NCI-H187 (cell line): ENCODE measurements at regions not wholly inside any gene's neighbourhood (a gene's known extent, or its start where the extent isn't known, plus 50 kb on each side); places are given as distances from the start of the nearest gene placed in this dataset.
A peak's percentile ranks its signal among the peaks of the same experiment; 100 is the strongest.

ENCODE experiments used
- DNase-seq, 2 experiments: peaks; one replicate each; lab custom pipeline; 2025; lab: John Stamatoyannopoulos, UW

DNA sequence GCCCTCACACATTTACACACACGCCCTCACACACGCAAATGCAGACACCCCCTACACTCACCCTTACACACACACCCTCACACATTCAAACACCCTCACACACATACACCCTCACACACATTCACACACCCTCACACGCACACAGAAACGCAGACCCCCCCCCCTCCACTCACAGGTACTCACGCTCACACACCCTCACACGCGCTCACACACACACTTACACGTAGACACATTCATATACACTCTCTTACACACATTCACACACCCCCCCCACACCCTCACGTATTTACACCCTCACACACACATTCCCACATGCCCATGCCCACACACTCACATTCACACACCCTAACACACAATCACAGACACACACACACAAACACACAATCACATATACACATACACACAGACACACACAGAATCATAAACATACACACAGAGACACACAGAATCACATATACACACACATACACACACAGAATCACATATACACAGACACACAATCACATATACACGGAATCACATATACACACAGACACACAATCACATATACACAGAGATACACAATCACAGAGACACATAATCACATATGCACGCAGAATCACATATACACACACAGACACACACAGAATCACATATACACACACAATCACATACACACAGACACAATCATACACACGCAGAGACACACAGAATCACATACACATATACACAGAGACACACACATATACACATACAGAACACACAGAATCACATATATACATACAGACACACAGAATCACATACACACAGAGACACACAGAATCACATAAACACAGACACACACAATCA lies 250.1 kb upstream of the RPL38 start:
- DNase-seq: no peak

GRCh38 chr17:73954951-73955350 lies 248.5 kb upstream of the RPL38 start:
- DNase-seq: no peak

DNA sequence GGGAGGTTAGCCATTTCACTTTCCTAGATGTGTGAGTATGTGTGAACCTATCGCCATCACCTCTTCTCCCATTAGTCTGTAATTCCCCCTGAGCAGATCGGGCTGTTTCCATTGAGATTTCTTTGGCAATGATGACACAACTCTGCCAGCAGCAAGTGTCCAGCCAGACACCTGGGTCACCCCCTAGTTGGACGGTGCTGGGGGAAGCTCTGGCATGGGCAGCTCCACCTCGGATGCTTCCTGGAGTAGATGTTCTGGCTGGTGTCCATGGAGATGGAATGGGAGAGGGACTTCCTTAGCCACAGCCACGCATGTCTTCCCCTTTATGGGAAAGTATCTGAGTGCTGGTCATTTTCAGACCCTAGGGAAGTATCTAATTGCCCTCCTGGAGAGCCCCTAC lies 247.9 kb upstream of the RPL38 start:
- no peak for DNase-seq

- DNase-seq: no peak
Measured at GRCh38 chr17:73956169-73956568, 247.3 kb upstream of the RPL38 start.

GRCh38 chr17:73956595-73957465 lies 246.6 kb upstream of the RPL38 start:
- DNase-seq: peak in 1 of 2 experiments; percentile 32

- no peak for DNase-seq
Measured at GRCh38 chr17:73957564-73957963, 245.9 kb upstream of the RPL38 start.

GRCh38 chr17:73958453-73958852 lies 245.0 kb upstream of the RPL38 start:
- DNase-seq: no peak

- no peak for DNase-seq
Measured at GRCh38 chr17:73960469-73960868, 243.0 kb upstream of the RPL38 start.

DNA sequence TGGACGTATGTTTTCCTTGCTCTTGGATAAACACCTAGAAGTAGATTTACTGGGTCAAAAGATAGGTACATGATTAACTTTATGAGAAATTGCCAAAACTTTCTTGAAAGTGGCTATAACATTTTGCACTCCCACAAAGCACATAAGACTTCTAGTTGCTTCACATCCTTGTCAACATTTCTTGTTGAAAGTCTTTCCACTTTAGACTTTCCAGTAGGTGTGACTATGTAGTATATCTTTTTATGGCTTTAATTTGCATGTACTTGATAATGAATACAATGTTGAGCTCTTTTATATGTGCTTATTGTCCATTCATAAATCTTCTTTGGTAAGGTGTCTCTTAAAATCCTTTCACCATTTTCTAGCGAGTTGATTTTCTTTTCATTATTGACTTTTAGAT lies 241.2 kb upstream of the RPL38 start:
- DNase-seq: no peak

DNA sequence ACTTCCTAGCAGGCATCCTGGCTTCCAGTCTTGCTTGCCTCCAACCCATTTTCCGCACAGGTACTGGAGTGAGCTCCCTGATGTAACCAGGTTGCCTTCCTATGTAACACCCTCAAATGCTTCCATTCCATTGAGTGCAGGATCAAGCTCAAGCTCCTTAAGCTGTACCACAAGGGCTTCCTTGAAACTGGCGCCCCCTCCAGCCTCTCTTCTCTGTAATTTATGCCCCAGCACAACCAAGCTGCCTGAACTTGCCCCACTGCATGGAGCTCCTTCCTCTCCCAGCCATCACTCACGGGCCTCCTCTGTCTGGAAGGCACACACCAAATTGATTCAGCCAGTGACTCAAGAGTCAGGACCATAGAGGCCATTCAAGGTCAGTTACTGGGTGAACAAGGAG lies 234.8 kb upstream of the RPL38 start:
- DNase-seq: no peak

- no peak for DNase-seq
Measured at GRCh38 chr17:73969956-73970355, 233.5 kb upstream of the RPL38 start.

GRCh38 chr17:73971127-73971526 lies 232.4 kb upstream of the RPL38 start:
- DNase-seq: no peak

DNA sequence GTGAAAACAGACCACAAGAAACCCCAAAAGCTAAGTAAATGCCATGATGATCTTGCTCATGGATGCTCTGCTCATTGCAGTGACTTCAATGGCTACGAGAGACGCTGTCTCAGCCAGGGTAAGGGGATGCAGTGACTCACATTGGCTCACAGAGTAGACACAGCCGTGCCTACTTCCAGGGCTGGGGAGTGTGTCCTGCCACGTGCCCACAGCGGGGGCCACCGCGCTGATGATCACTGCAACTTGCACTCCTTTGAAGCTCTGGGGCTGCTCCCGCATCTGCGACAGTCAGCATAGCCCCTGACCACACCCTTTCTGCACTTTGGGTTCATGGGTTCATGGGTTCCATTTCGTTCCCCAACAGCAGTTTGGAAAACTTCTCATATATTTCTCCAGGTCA lies 231.4 kb upstream of the RPL38 start:
- no peak for DNase-seq

- no peak for DNase-seq
Measured at GRCh38 chr17:73972901-73973300, 230.6 kb upstream of the RPL38 start.

DNA sequence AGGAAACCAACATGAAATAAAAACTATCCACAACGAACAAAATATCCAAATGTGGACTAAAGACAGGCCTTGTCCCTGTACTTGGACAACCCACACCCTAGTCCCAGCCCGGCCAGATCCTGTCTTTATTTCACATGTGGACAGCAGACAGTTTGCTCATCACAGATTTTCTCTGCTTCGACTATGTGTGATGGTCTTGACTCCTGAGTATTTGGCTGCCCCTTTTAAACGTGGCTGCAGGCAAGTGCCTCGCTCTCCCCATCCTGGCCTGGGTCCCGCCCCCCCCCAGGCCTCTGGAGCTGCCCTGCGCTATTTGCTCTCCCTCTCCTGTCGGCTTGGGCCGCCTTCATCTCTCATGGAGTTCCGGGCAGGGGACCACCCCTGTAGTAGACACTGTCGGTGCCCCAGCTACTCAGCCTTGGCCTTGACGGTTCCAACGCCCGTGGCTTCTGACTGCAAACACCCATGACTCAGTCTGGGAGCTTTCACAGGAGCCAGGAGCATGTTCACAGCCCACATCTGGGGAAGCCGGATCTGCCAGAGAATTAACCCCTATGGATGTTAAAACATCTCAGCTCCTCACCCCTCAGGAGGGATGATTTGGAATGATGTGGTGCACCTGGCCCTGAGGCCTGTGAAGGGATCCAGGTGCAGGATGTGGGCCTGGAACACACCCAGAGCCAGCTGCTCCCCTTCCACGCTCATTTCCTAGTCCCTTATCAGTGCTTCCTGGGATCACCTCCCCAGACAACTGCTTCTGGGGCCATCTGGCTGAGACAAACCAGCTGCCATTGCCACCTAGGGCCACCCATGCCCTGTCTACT lies 229.7 kb upstream of the RPL38 start:
- DNase-seq: no peak

- no peak for DNase-seq
Measured at GRCh38 chr17:73974536-73974935, 228.9 kb upstream of the RPL38 start.

DNA sequence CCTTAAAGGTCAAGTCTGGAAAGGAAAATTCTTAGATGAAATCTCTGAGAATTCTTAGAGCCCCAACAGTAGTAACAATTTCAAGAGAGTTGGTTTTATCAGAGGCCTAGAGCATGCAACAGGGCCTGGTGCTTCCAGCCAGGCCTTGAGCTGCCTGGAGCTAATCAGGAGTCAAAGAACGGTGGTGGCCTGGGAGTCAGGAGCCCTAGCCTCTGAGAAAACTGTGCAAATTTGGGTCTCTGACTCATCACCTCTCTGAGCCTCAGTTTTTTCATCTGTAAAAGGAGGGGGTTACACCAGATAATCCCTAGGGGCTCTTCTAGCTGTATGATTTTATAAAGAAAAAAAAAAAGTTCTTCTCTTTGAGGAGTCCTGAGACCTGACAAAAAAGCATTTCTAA lies 227.3 kb upstream of the RPL38 start:
- DNase-seq: no peak

DNA sequence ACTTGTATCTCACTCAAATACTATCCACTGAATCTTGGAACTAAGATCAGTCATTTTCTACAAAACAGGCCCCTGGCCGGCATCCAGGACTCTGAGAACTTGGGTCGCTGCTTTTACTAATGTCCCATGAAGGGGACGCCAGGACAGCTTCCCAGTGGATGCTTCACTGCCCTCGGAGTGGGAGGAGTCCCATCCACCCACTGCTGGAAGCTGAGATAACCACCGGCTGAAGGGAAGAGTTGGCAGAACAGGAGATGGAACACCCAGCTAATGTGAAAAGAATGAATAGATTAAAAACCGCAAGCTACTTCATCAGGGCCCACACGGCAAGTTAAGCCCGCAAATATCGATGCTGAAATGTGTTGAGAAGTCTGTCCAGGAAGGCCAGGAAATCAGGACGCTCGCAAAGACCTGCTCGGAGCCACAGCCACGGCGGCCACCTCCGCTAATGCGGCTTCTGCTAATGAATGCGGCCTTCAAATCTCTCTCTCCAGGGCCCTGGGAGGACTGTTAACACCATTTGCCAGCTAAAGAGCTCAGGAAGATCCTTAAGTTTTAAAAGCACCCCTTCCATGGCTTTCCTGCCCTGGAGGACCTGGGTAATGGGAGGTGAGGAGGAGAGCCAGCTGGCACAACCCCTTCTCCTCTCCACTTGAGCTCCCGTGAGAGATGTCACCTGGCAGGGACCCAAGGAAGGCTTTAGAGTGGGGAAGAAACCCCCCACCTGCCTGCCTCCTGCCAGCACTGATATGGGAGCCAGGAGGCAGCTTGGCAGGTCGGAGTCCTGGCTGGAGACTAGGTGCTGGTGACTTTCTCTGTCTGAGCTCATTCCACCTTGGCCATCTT lies 226.6 kb upstream of the RPL38 start:
- DNase-seq: peak; percentile 66 to 87

DNA sequence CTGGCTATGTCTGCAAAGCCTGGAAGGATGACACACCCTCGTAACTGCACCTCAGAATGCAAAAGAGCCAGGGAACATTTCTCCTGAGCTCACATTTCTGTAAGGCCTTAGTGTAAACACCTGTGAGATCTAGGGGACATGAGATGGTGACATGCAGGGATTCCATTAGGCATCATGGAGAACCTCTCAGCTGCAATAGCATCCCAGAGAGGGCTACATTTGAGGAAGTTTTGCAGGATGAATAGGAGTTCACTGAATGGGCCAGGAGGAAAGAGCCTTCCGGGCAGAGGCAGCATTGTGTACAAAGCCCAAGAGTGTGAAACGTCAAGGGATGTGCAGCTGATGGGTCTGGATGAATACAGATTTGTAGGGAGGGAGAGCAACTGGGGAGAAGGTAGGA lies 223.0 kb upstream of the RPL38 start:
- DNase-seq: no peak

DNA sequence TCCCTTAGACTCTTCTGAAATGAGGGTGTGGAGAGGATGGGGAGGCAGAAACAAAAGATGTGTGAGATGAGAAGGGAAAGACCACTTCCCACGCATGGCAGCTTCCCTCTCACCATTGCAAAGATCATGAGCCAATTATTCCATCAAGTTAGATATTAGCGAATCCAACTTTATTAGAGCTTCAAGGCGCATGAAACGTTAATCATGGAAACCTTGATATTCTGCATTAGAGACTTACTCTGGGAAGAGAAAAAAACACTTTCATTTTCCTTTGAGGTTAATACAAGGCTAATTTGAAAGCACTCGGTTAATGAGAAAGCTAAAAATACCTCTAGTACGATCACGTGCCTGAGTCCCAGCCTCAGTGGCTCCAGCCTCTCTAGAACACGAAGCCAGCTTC lies 220.6 kb upstream of the RPL38 start:
- no peak for DNase-seq

- DNase-seq: no peak
Measured at GRCh38 chr17:73983621-73984400, 219.7 kb upstream of the RPL38 start.
